Karpas-422 (cell line): ENCODE measurements at regions not wholly inside any gene's neighbourhood (a gene's known extent, or its start where the extent isn't known, plus 50 kb on each side); places are given as distances from the start of the nearest gene placed in this dataset.
A peak's percentile ranks its signal among the peaks of the same experiment; 100 is the strongest.

ENCODE experiments used
- DNase-seq: peaks from one replicate; pipeline ENCODE4 v3.0.0-alpha.2; 2015
- H2AFZ ChIP-seq: fragments of 200-600 bp; sonication (generic); 2 replicates; pipeline ENCODE4 v1.6.1; 2014; ENCODE audit warnings: antibody characterized with exemption, low read length, mixed read lengths
- H3K27ac ChIP-seq: fragments of 200-600 bp; sonication (generic); 2 replicates; pipeline ENCODE4 v1.5.1; 2014; ENCODE audit warnings: mild to moderate bottlenecking, low read length, moderate library complexity
- H3K27me3 ChIP-seq: fragments of 200-600 bp; sonication (generic); 2 replicates; pipeline ENCODE4 v1.6.1; 2014; ENCODE audit warnings: low read length, mixed read lengths
- H3K36me3 ChIP-seq: fragments of 200-600 bp; sonication (generic); 2 replicates; pipeline ENCODE4 v1.6.1; 2014; ENCODE audit warnings: low read length, mixed read lengths; ENCODE audit not compliant: insufficient read depth
- H3K4me1 ChIP-seq: fragments of 200-600 bp; sonication (generic); 2 replicates; pipeline ENCODE4 v1.6.1; 2014; ENCODE audit warnings: mild to moderate bottlenecking, low read length, mixed read lengths
- H3K4me2 ChIP-seq: fragments of 200-600 bp; sonication (generic); 2 replicates; pipeline ENCODE4 v1.6.1; 2014; ENCODE audit warnings: low read length, low read depth, mild to moderate bottlenecking; ENCODE audit not compliant: poor library complexity, severe bottlenecking
- H3K4me3 ChIP-seq: fragments of 200-600 bp; sonication (generic); 2 replicates; pipeline ENCODE4 v1.5.1; 2014; ENCODE audit warnings: mild to moderate bottlenecking, antibody characterized with exemption, low read length, mixed read lengths
- H3K79me2 ChIP-seq: fragments of 200-600 bp; sonication (generic); 2 replicates; pipeline ENCODE4 v1.6.1; 2014; ENCODE audit warnings: mild to moderate bottlenecking, low read length, mixed read lengths
- H3K9ac ChIP-seq: fragments of 200-600 bp; sonication (generic); 2 replicates; pipeline ENCODE4 v1.6.0; 2014; ENCODE audit warnings: low read length
- H3K9me2 ChIP-seq: fragments of 200-600 bp; sonication (generic), shearing (Covaris generic); replicated peaks from 2 replicates; pipeline ENCODE4 v1.6.0; 2014; ENCODE audit warnings: mild to moderate bottlenecking, low read length, moderate library complexity; ENCODE audit not compliant: insufficient read depth
- H3K9me3 ChIP-seq: fragments of 300-700, 200-600 bp; sonication (generic); 2 replicates; pipeline ENCODE4 v1.6.1; 2014; ENCODE audit warnings: low read length, mixed read lengths
- H4K20me1 ChIP-seq: fragments of 200-600 bp; sonication (generic); 2 replicates; pipeline ENCODE4 v1.6.1; 2014; ENCODE audit warnings: mild to moderate bottlenecking, antibody characterized with exemption, low read length, low read depth; ENCODE audit not compliant: insufficient read depth

DNA sequence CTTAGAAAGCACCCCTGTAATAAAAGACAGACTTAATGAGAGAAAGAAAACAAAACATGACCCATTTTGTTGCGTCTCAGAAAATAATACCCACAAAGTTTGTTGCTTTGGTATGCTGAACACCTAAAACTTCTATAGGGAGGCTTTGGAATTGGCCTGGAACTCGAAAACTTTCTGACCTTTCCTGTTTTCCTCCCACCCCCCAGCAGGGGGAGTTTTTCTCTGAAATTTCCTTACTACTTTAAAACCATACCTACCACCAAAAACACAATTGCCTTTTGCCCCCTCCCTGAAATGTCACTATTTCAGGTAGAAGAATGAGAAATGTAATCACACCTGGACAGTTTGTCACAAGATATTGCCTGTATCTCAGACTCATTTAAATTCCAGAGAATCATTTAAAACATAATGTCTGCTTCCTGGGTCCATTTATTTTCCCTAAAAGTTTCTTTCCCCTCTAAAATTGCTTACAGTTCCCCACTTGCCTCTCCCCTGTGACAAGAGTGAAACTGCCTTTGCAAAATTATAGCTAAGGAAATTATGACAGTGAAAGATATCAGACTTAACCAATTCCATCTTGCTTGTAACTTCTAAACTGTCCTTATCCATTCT is 2700.2 kb downstream of the PCDH9 start:
- no peak overlapping the region for H2AFZ ChIP-seq
- DNase-seq = peak; percentile 73
- H3K79me2 ChIP-seq = no peaks in the 10 kb centered on the region
- H4K20me1 ChIP-seq = no peaks in the 10 kb centered on the region
- no peaks in the 10 kb centered on the region for H3K9me2 ChIP-seq
- H3K27ac ChIP-seq = no peak overlapping the region
- no peak overlapping the region for H3K4me3 ChIP-seq
- H3K27me3 ChIP-seq = no peaks in the 10 kb centered on the region
- peaks cover 4% of the 10 kb centered on the region; the same call in 1 of the 2 replicates for H3K9me3 ChIP-seq
- H3K9ac ChIP-seq = no peak overlapping the region
- no peaks in the 10 kb centered on the region for H3K36me3 ChIP-seq
- H3K4me2 ChIP-seq = no peak overlapping the region
- H3K4me1 ChIP-seq = peaks cover 3% of the 10 kb centered on the region; the same call in 1 of the 2 replicates

- Histone ChIP-seq H3K27ac (no peak overlapping the region), H3K4me3 (no peak overlapping the region), H3K9me2 (no peaks in the 10 kb centered on the region), H4K20me1 (no peaks in the 10 kb centered on the region), H3K27me3 (no peaks in the 10 kb centered on the region), H3K4me1 (peaks cover 3% of the 10 kb centered on the region; the same call in 1 of the 2 replicates), H3K9me3 (peaks cover 4% of the 10 kb centered on the region; the same call in 1 of the 2 replicates), H3K79me2 (no peaks in the 10 kb centered on the region), H2AFZ (peak overlapping the region; percentile 90), H3K36me3 (no peaks in the 10 kb centered on the region), H3K9ac (no peak overlapping the region), H3K4me2 (no peak overlapping the region)
- DNase-seq = no peak
Observed at GRCh38 chr13:64528838-64529237, 2701.3 kb downstream of the PCDH9 start.

- no peak for DNase-seq
- no peak overlapping the region for H3K27ac ChIP-seq
- no peak overlapping the region for H2AFZ ChIP-seq
- no peaks in the 10 kb centered on the region for H3K27me3 ChIP-seq
- no peaks in the 10 kb centered on the region for H3K9me2 ChIP-seq
- H3K36me3 ChIP-seq = no peaks in the 10 kb centered on the region
- no peaks in the 10 kb centered on the region for H4K20me1 ChIP-seq
- no peaks in the 10 kb centered on the region for H3K79me2 ChIP-seq
- no peak overlapping the region for H3K9ac ChIP-seq
- H3K4me2 ChIP-seq = no peak overlapping the region
- H3K9me3 ChIP-seq = peaks cover 9% of the 10 kb centered on the region
- peaks cover 3% of the 10 kb centered on the region; the same call in 1 of the 2 replicates for H3K4me1 ChIP-seq
- no peak overlapping the region for H3K4me3 ChIP-seq
Observed at GRCh38 chr13:64527561-64527960, 2702.6 kb downstream of the PCDH9 start.

GRCh38 chr13:64525687-64526086 is 2704.4 kb downstream of the PCDH9 start:
- Histone ChIP-seq H3K4me1 (peaks cover 3% of the 10 kb centered on the region; the same call in 1 of the 2 replicates), H3K36me3 (no peaks in the 10 kb centered on the region), H3K9me2 (no peaks in the 10 kb centered on the region), H4K20me1 (no peaks in the 10 kb centered on the region), H3K9me3 (peaks cover 12% of the 10 kb centered on the region), H3K27ac (no peak overlapping the region), H2AFZ (no peak overlapping the region), H3K4me3 (no peak overlapping the region), H3K79me2 (no peaks in the 10 kb centered on the region), H3K4me2 (no peak overlapping the region), H3K9ac (no peak overlapping the region), H3K27me3 (no peaks in the 10 kb centered on the region)
- DNase-seq = no peak

GRCh38 chr13:64510747-64511146 is 2719.4 kb downstream of the PCDH9 start:
- DNase-seq = no peak
- Histone ChIP-seq H3K4me1 (no peaks in the 10 kb centered on the region), H3K27ac (no peak overlapping the region), H3K9me2 (no peaks in the 10 kb centered on the region), H3K9ac (no peak overlapping the region), H3K27me3 (no peaks in the 10 kb centered on the region), H3K9me3 (peaks cover 8% of the 10 kb centered on the region; the same call in 1 of the 2 replicates), H3K79me2 (no peaks in the 10 kb centered on the region), H3K4me3 (no peak overlapping the region), H3K4me2 (no peak overlapping the region), H3K36me3 (no peaks in the 10 kb centered on the region), H2AFZ (no peak overlapping the region), H4K20me1 (no peaks in the 10 kb centered on the region)

DNA sequence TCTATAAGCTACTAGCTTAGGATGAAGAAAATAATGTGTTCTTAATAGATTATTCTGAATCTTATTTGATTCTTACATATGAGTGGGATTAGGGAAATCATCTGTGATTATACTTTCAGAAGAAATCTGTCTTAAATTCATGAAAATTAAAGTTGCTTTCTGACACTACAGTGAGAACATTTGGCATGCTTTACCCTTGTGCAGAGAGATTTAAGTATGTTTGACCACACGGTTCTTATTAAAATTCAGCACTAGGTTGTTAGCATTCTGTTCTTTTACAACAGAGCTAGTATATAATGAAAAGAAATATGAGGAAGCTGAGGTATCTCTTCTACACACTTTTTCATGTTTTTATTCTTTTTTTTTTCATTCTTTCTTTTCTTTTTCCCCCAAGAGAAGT is 2723.9 kb downstream of the PCDH9 start:
- Histone ChIP-seq H3K4me3 (no peak overlapping the region), H3K27ac (no peak overlapping the region), H3K9me3 (peaks cover 7% of the 10 kb centered on the region; the same call in 1 of the 2 replicates), H3K9ac (no peak overlapping the region), H2AFZ (peak overlapping the region; percentile 60), H3K4me2 (no peak overlapping the region), H4K20me1 (no peaks in the 10 kb centered on the region), H3K4me1 (no peaks in the 10 kb centered on the region), H3K27me3 (no peaks in the 10 kb centered on the region), H3K36me3 (no peaks in the 10 kb centered on the region), H3K9me2 (no peaks in the 10 kb centered on the region), H3K79me2 (no peaks in the 10 kb centered on the region)
- DNase-seq = no peak

DNA sequence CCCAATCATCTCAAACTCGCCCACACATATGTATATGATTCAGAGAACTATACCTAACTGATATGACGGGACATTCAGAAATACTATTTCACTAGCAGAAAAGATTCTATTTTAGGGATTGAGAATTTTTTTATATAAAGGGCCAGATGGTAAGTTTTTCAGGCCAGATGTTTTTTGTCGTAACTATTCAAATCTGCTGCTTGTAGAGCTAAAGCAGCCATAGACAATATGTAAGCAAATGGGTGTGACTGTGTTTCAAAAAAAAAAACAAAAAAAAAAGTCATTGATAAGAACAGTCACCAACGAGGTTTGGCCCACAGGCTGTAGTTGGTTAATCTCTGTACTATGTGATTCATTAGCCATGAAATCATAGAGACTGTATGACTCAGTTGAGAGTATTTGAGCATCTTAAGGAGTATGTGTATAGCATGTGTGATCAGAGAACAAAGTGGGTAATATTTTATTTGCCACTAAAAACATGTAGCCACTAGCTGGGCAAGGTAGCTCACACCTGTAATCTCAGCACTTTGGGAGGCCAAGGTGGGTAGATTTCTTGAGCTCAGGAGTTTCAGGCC is 2724.7 kb downstream of the PCDH9 start:
- no peaks in the 10 kb centered on the region for H4K20me1 ChIP-seq
- peak overlapping the region; percentile 60; the same call in 1 of the 2 replicates for H2AFZ ChIP-seq
- H3K9me3 ChIP-seq = 0 out of 2 replicates have a peak, but pooled peaks cover 2% of the 10 kb centered on the region
- no peak overlapping the region for H3K4me3 ChIP-seq
- no peaks in the 10 kb centered on the region for H3K9me2 ChIP-seq
- H3K27ac ChIP-seq = no peak overlapping the region
- no peak overlapping the region for H3K9ac ChIP-seq
- no peaks in the 10 kb centered on the region for H3K27me3 ChIP-seq
- no peaks in the 10 kb centered on the region for H3K36me3 ChIP-seq
- no peak for DNase-seq
- H3K4me2 ChIP-seq = no peak overlapping the region
- no peaks in the 10 kb centered on the region for H3K79me2 ChIP-seq
- no peaks in the 10 kb centered on the region for H3K4me1 ChIP-seq

DNA sequence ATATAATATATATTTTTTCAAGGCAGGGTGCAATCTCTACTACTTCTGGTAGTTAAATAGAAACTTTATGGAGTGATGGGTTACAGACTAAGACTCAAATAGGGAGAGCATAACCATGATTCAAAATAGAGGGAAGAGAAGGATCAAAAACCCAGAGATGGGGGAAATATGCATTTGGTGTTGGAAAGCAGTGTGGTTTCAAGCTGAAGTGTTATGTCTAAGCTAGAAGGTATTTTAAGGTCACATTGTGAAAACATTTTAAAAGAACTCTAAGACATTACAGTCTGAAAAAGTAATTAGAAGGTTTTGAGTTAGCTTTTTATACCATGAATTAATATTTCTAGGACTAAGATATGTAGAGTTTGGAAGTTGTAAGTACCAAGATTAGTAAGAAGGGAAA is 2741.4 kb downstream of the PCDH9 start:
- no peak overlapping the region for H3K4me2 ChIP-seq
- no peaks in the 10 kb centered on the region for H3K36me3 ChIP-seq
- 0 out of 2 replicates have a peak, but pooled peaks cover 4% of the 10 kb centered on the region for H3K9me3 ChIP-seq
- no peak overlapping the region for H3K9ac ChIP-seq
- H3K4me1 ChIP-seq = no peaks in the 10 kb centered on the region
- no peak overlapping the region for H2AFZ ChIP-seq
- no peak for DNase-seq
- no peak overlapping the region for H3K4me3 ChIP-seq
- no peak overlapping the region for H3K27ac ChIP-seq
- H3K27me3 ChIP-seq = no peaks in the 10 kb centered on the region
- no peaks in the 10 kb centered on the region for H4K20me1 ChIP-seq
- H3K79me2 ChIP-seq = no peaks in the 10 kb centered on the region
- no peaks in the 10 kb centered on the region for H3K9me2 ChIP-seq
